ENCODE measurements at regions not wholly inside any gene's neighbourhood (a gene's known extent, or its start where the extent isn't known, plus 50 kb on each side); places are given as distances from the start of the nearest gene placed in this dataset.
A peak's percentile ranks its signal among the peaks of the same experiment; 100 is the strongest.

GRCh38 chr13:60326273-60326672 lies 70.7 kb upstream of the TDRD3 start:
- H3K36me3 Mint-ChIP-seq (ENCODE audit: low read depth, unreplicated experiment): no peaks in the 10 kb centered on the region
- no peaks in the 10 kb centered on the region for H3K79me2 ChIP-seq (ENCODE audit: insufficient read depth, low read length)
- DNase-seq (ENCODE audit: low read depth): no peak

GRCh38 chr13:60327511-60327910 lies 69.5 kb upstream of the TDRD3 start:
- Histone ChIP-seq H3K4me3 (ENCODE audit: insufficient read depth, low read depth, low read length) (no peak overlapping the region), H4K20me1 (ENCODE audit: insufficient read depth, low read length) (no peaks in the 10 kb centered on the region), H2AFZ (ENCODE audit: low read depth, low read length) (peak overlapping the region; percentile 45), H3K36me3 (ENCODE audit: insufficient read depth, low read length) (no peaks in the 10 kb centered on the region), H3K9ac (ENCODE audit: low read length) (no peak overlapping the region), H3K27me3 (ENCODE audit: insufficient read depth, low read length) (no peaks in the 10 kb centered on the region), H3K4me1 (ENCODE audit: insufficient read depth, low read length) (no peaks in the 10 kb centered on the region), H3K27ac (ENCODE audit: low read depth, low read length) (no peak overlapping the region), H3K79me2 (ENCODE audit: insufficient read depth, low read length) (no peaks in the 10 kb centered on the region), H3K4me2 (ENCODE audit: low read length) (no peak overlapping the region), H3K9me3 (ENCODE audit: insufficient read depth, low read depth, low read length) (no peaks in the 10 kb centered on the region)
- no peak for TF ChIP-seq EZH2 (IDR thresholded peaks at IDR 0.05; ENCODE audit: insufficient read depth, low read length)
- TF ChIP-seq, protein P1, sequence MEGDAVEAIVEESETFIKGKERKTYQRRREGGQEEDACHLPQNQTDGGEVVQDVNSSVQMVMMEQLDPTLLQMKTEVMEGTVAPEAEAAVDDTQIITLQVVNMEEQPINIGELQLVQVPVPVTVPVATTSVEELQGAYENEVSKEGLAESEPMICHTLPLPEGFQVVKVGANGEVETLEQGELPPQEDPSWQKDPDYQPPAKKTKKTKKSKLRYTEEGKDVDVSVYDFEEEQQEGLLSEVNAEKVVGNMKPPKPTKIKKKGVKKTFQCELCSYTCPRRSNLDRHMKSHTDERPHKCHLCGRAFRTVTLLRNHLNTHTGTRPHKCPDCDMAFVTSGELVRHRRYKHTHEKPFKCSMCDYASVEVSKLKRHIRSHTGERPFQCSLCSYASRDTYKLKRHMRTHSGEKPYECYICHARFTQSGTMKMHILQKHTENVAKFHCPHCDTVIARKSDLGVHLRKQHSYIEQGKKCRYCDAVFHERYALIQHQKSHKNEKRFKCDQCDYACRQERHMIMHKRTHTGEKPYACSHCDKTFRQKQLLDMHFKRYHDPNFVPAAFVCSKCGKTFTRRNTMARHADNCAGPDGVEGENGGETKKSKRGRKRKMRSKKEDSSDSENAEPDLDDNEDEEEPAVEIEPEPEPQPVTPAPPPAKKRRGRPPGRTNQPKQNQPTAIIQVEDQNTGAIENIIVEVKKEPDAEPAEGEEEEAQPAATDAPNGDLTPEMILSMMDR (IDR thresholded peaks at IDR 0.05; ENCODE audit: insufficient read depth, low read depth, low read length): no peak
- H3K27ac Mint-ChIP-seq (ENCODE audit: unreplicated experiment): no peak overlapping the region
- no peaks in the 10 kb centered on the region for H3K4me1 Mint-ChIP-seq (ENCODE audit: low read depth, unreplicated experiment)
- H3K4me3 Mint-ChIP-seq (ENCODE audit: unreplicated experiment): no peak overlapping the region
- H3K9me3 Mint-ChIP-seq (ENCODE audit: unreplicated experiment): no peaks in the 10 kb centered on the region
- DNase-seq (ENCODE audit: low read depth): no peak
- H3K27me3 Mint-ChIP-seq (ENCODE audit: low read depth, unreplicated experiment): peaks cover 3% of the 10 kb centered on the region
- no peak for FAIRE-seq
- no peaks in the 10 kb centered on the region for H3K36me3 Mint-ChIP-seq (ENCODE audit: low read depth, unreplicated experiment)

More at GRCh38 chr13:60326273-60326672, 70.7 kb upstream of the TDRD3 start:
- Mint-ChIP-seq H3K27me3 (ENCODE audit: low read depth, unreplicated experiment) (no peaks in the 10 kb centered on the region), H3K4me3 (ENCODE audit: unreplicated experiment) (no peak overlapping the region), H3K4me1 (ENCODE audit: low read depth, unreplicated experiment) (no peaks in the 10 kb centered on the region), H3K9me3 (ENCODE audit: unreplicated experiment) (no peaks in the 10 kb centered on the region), H3K27ac (ENCODE audit: unreplicated experiment) (no peak overlapping the region)
- Histone ChIP-seq H3K27me3 (ENCODE audit: insufficient read depth, low read length) (no peaks in the 10 kb centered on the region), H3K9me3 (ENCODE audit: insufficient read depth, low read depth, low read length) (no peaks in the 10 kb centered on the region), H3K4me2 (ENCODE audit: low read length) (no peak overlapping the region), H3K36me3 (ENCODE audit: insufficient read depth, low read length) (no peaks in the 10 kb centered on the region), H4K20me1 (ENCODE audit: insufficient read depth, low read length) (no peaks in the 10 kb centered on the region), H3K4me3 (ENCODE audit: insufficient read depth, low read depth, low read length) (no peak overlapping the region), H3K9ac (ENCODE audit: low read length) (no peak overlapping the region), H3K27ac (ENCODE audit: low read depth, low read length) (no peak overlapping the region), H3K4me1 (ENCODE audit: insufficient read depth, low read length) (no peaks in the 10 kb centered on the region), H2AFZ (ENCODE audit: low read depth, low read length) (no peak overlapping the region)
- no peak for TF ChIP-seq EZH2 (IDR thresholded peaks at IDR 0.05; ENCODE audit: insufficient read depth, low read length)
- TF ChIP-seq, protein P1 (IDR thresholded peaks at IDR 0.05; ENCODE audit: insufficient read depth, low read depth, low read length): no peak
- no peak for FAIRE-seq

DNA sequence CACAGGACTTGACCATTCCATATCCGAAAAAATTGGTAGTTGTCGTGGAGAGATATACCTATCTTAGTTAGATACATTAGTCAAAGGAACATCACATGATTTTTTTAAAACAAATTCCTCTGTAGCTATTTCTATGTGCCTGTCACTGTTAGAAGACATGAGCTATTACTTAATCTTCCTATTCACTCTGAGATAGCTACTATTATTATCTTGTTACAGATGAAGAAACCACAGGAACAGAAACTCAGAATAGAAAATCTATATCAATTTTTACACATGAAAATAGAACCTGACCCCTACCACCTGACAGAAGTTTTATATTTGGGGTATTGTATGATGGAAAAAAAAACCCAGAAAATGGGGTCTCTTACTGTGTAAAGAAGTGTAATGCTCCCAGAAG lies 68.9 kb upstream of the TDRD3 start:
- H3K4me3 Mint-ChIP-seq (ENCODE audit: unreplicated experiment): no peak overlapping the region
- H3K79me2 ChIP-seq (ENCODE audit: insufficient read depth, low read length): no peaks in the 10 kb centered on the region
- DNase-seq (ENCODE audit: low read depth): no peak
- no peak overlapping the region for H3K27ac ChIP-seq (ENCODE audit: low read depth, low read length)
- H3K27ac Mint-ChIP-seq (ENCODE audit: unreplicated experiment): no peak overlapping the region
- H3K4me1 ChIP-seq (ENCODE audit: insufficient read depth, low read length): no peaks in the 10 kb centered on the region
- TF ChIP-seq, protein P1 (IDR thresholded peaks at IDR 0.05; ENCODE audit: insufficient read depth, low read depth, low read length): no peak
- TF ChIP-seq EZH2 (IDR thresholded peaks at IDR 0.05; ENCODE audit: insufficient read depth, low read length): no peak
- H3K9me3 Mint-ChIP-seq (ENCODE audit: unreplicated experiment): no peaks in the 10 kb centered on the region
- FAIRE-seq: no peak
- no peak overlapping the region for H3K4me2 ChIP-seq (ENCODE audit: low read length)
- no peak overlapping the region for H2AFZ ChIP-seq (ENCODE audit: low read depth, low read length)
- no peaks in the 10 kb centered on the region for H4K20me1 ChIP-seq (ENCODE audit: insufficient read depth, low read length)
- H3K36me3 ChIP-seq (ENCODE audit: insufficient read depth, low read length): no peaks in the 10 kb centered on the region
- no peaks in the 10 kb centered on the region for H3K36me3 Mint-ChIP-seq (ENCODE audit: low read depth, unreplicated experiment)
- no peak overlapping the region for H3K9ac ChIP-seq (ENCODE audit: low read length)
- peaks cover 3% of the 10 kb centered on the region for H3K27me3 Mint-ChIP-seq (ENCODE audit: low read depth, unreplicated experiment)
- no peaks in the 10 kb centered on the region for H3K27me3 ChIP-seq (ENCODE audit: insufficient read depth, low read length)
- H3K9me3 ChIP-seq (ENCODE audit: insufficient read depth, low read depth, low read length): no peaks in the 10 kb centered on the region
- H3K4me3 ChIP-seq (ENCODE audit: insufficient read depth, low read depth, low read length): no peak overlapping the region
- H3K4me1 Mint-ChIP-seq (ENCODE audit: low read depth, unreplicated experiment): no peaks in the 10 kb centered on the region

Data from astrocyte (in vitro differentiated cells and primary cell).